ENCODE measurements at regions not wholly inside any gene's neighbourhood (a gene's known extent, or its start where the extent isn't known, plus 50 kb on each side); places are given as distances from the start of the nearest gene placed in this dataset.

DNA sequence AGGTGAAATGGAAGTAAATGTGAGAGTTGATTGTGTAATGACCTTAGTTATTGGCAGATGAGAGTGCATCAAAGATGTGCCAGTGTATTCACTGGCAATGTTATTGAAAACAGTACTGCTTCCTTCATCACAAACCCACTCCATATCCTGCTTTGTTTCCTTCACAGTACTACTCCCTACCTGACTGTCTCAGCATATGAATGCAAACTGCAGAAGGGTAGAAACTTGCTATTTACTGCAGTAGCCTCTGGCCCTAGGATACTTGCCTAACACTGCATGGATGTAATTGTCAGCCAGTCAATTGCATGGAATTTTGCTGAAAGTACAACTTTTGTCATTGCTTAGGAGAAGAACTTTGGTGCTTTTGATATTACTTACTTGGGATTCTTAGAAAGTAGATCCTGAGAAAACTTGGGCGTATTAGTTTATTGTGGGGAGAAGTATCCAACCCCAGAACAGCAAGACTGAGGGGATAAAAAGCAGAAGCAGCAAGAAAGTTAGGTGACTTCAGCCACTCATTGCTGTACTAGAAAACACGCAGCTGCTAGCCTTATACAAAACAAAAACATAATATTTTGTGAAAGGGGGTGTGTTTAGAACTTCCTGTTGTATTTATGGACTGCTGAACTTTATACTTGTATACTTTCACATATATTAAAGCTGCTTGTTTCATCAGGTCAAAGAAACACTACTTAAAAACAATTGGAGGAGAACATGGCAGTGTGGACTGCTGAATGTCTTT lies 219.0 kb downstream of the CCNG2 start:
- DNase-seq = no peak

DNA sequence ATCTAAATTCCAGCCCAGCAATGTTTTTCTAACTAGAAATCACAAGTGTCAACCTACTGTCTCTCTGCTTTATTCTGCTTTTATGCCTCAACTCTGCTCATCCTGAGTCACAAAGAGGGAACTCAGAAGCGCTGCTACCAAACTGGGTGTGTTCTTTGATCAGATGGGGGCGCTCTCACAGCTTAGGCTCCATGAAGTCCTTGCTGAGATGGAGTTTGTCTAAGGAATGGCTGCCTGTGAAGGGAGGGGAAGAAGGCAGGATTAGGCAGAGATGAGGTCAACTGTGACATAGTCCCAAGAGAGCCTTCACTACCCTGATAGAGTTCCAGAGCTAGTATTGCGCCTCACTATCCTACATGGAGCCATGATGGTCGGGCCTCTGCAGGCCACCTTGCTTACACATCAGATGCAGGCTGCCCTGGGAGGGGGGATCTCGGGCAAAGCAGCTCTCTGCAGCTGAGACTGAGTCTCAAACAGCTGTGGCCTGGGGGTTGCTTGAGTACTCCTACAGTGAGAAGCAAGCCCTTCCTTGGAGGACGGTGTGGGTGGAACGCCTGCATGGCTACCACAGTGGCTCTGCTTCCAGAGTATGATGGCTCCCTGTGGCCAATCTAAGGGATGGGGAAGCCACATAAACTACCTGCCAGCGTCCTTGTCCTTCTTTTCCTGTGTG lies 219.9 kb downstream of the CCNG2 start:
- DNase-seq = no peak

DNA sequence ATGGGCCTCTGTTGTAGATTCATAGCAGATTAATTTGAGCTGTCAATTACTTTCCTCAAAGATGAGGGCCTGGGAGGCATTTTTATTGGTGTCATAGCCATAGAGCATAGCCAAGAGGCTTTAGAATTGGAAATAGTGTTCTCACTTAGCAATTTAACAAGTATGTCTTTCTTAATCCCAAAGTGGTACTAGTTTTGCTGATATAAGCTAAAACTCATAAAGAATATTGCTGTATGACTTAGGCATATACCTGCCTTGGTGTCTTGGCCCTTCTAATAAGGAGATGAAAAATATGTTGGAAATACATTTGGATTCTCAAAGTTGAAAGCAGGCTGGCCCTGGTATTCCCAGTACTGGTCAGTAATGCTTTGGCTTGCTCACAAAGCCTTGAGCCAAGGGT lies 221.5 kb upstream of the CXCL13 start:
- DNase-seq = no peak

DNA sequence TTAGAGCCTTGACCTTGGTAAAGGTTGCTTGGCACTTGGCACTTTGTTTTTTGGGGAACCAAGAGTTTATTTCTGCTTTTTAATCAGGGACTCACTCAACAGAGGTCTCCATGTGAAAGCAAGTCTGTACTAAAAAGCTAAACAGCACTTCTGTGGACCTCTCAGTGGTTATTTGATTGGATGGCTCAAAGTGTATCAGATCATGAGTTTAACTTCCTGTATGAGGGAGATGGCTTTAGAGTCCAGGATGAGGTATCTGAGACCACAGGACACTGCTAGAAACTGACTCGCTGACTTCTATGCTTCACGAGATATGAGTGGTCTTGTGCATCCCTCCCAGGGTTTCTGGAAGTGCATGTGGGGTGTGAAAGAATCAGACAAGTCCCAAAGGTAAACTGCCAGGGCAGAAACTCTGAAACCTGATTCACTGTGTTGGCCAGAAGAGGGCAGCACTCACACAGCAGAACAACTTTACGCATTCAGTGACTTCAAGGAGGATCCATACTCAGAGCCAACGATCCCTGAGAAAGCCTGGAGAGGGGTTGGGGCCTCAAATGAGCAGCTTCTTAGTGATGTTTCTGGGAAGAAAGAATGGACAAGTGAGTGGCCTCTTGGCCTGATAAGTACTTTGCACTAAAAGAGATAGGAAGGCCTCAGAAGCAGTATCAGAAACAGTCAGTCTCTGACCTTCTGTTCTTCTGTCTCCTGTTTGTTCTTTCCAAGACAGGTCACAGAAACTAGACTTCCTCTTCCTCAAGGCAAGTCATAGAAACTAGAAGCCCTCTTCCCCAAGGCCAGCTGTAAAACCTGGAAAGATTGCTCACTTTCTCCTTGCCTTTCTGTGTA lies 220.3 kb upstream of the CXCL13 start:
- no peak for DNase-seq

DNA sequence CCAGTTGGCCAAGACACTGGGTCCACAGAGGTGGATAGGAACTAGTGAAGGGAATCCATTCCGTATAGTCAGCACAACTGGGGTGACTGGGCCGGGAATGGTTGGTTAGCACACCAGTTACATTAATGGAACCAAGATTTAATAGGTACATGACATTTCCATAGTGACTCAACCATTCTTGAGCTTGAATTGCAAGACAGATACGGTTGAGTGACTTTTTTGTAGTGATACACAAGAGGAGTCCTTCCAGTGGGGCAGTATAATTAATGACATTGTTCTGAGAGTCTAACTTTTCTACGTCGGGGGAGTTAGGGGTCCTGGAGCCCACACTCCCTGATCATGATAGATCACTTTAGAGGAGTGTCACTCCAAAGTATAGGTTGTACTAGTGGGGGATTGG lies 211.6 kb upstream of the CXCL13 start:
- no peak for DNase-seq

GRCh38 chr4:77395481-77395880 lies 210.1 kb upstream of the CXCL13 start:
- DNase-seq = no peak

DNA sequence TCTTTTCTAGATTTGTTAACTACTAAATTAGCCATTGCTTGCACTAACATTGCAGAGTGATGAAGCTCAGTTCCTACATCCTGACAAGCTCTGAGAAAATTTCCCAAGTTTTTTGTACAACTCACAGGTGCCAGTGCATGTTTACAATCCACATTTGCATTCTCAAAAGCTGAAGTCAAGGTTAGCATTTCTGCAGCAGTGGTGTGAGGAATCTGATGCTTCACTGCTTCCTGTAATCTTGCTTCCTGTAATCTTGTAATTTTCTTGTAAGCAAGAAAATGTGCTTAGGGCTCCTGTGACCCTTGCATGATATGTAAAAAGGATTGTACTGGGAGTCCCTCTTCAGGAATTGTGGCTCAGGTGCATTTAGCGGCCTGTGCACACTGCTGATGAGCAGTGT lies 207.4 kb upstream of the CXCL13 start:
- no peak for DNase-seq

DNA sequence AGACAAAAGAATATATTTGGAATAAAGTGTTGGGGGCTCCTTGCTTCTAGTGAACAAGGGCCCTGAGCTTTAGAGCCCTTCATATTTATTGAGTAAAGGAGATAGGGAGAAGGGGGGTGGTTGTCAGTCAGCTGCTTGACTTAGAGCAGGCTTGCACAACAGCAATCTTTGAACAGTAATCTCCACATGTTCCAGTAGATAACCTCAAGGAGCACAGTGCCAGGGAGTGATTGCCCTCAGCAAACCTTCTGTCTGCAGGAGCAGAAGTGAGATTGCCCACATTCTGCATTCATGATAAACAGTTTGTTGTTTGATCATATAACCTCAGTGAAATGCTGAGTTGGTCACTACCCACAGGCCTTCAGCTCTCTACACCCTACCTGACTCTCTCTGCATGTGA lies 205.8 kb upstream of the CXCL13 start:
- no peak for DNase-seq

DNA sequence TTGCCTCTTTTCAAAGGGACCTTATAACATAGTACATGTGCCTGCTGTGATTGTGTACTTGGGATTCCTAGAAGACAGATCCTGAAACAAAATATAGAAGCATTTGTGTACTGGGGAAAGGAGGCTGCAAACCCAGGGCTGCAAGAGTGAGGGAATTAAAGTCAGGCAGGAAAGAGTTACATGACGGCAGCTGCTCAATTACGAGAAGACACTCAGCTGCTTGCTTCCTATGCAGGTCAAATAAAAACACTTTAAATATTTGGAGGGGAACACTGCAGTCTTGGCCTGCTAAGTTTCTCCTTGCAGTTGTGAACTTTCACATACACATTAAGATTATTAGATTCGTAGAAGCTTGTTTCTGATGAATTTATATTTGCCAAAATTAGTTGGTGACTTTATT lies 191.9 kb upstream of the CXCL13 start:
- no peak for DNase-seq

DNA sequence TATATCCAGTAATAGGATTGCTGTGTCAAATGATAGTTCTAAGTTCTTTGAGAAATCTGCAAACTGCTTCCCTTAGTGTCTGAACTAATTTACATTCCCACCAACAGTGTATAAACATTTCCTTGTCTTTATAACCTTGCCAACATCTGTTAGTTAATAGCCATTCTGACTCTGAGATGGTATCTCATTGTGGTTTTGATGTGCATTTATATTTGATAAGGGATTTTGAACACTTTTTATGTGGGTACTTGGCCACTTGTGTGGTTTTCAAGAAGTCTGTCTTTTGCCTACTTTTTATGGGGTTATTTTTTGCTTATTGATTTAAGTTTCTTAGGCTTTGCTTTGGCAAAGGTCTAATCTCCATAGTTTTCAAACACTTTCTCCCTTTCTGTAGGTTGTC lies 189.9 kb upstream of the CXCL13 start:
- no peak for DNase-seq

DNA sequence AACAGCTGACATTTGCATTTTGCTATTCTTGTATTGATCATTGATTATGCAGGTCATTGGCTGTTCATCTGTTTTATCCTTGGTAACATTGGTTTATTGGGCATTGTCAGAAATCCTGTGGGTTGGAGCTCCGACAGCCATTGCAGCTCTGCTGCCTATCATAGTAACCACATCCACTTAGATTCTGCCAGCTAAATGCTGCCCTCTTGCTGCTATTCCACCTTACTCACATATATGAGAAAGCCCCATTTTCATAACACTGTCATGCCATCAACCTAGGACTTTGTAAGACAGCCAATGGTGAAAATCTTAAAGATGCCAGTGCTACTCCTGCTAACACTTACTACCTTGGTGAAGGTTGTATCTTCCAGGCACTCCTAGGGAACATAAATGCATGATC lies 187.3 kb upstream of the CXCL13 start:
- no peak for DNase-seq

- no peak for DNase-seq
These were observed 174.8 kb upstream of the CXCL13 start for GRCh38 chr4:77430847-77431246.

- DNase-seq = no peak
These were observed 174.1 kb upstream of the CXCL13 start for GRCh38 chr4:77431546-77431945.

DNA sequence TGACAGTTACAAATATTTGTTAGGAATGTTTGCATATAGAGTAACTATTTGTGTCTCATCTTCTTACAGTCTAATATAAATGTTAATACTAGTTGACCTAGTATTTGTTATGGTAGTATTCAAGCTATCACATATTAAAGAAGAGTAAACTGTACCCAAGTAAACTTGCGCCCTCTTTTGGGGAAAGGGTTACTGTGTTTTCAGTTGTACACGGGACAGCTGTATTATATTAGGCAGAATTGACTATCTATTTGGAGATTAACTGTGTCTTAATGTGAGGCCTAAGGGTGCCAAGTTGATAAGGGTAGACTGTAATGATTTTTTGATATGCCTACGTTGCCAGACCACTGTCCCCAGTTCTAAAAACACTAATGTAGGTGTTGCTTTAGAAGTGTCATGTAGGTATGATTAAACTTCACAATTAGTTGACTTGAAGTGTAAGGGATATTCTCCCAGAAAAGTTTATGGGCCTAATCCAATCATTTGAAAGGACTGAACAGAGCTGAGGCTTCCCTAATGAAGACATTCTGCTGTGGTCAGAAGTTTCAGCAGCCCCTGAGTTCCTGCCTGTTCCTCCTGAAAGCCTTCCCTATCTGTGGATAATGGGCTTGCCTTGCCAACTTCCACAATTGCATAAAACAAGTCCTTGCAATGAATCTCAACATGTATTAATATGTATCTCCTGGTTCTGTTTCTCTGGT lies 172.8 kb upstream of the CXCL13 start:
- DNase-seq = no peak

- DNase-seq = no peak
These were observed 172.2 kb upstream of the CXCL13 start for GRCh38 chr4:77433418-77433733.

DNA sequence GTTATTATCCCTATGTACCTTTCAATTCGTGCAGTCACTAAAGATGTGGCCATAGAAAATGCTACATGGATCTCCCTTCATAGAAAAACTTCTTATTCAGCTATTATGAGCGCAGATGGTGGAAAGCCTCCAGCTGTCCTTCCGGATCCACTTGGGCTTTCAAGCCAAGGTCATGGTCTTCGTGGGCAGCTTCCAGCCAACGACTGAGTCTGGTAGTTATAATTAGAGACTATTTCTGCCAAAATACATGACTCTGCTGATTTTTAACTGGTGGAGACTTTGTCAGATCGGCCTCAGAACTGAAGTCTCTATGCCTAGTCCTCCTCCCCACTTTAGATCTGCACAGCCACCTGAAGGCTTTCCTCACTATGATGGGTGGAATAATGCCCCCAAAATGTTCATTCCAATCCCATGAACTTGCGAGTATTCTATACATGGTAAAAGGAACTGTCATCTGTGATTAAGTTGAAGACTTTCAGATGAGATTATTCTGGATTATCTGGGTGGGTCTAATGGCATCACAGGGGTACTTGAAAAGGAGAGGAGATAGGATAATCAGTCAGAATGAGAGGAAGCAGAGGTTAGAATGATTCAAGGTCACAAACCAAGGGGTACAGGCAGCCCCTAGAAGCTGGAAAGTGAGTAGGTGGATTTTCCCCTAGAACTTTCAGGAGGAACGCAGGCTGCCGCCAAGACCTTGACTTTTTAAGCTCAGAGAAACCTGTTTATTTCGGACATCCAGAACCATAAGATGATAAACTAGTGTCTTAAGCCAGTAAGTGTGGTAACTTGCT lies 171.1 kb upstream of the CXCL13 start:
- DNase-seq = no peak

- DNase-seq = no peak
These were observed 168.5 kb upstream of the CXCL13 start for GRCh38 chr4:77437079-77437478.

DNA sequence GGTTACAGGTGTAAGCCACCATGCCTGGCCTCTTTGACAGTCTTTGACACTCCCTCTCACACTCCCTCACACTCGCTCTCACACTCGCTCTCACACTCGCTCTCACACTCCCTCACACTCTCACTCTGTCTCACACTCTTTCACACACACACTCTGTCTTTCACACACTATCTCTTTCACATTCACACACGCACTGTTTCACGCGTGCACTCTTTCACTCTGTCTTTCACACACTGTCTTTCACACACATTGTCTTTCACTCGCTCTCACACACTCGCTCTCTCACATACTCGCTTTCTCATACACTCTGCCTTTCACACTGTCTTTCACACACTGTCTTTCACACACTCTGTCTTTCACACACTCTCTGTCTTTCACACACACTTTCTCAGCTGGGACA lies 167.1 kb upstream of the CXCL13 start:
- DNase-seq = no peak

DNA sequence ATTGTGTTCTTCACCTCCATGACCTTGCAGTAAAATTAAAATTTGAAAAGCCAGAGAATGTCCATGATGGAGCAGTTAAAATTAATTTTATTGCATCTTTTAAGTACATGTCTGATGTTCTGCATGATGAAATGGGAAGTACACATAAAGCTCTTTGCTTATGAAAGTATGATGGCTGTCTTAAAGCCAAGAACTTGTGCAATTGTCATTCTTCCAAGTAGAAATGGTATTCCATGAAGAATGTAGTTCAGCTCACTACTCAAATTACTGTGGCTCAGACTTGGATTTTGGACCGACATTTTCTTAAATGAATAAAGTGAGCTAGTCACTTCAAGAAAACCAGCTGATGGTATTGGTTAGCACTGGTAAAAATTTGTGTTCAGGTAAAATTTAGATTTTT lies 161.7 kb upstream of the CXCL13 start:
- DNase-seq = no peak

- DNase-seq = no peak
These were observed 159.8 kb upstream of the CXCL13 start for GRCh38 chr4:77445823-77446222.

DNA sequence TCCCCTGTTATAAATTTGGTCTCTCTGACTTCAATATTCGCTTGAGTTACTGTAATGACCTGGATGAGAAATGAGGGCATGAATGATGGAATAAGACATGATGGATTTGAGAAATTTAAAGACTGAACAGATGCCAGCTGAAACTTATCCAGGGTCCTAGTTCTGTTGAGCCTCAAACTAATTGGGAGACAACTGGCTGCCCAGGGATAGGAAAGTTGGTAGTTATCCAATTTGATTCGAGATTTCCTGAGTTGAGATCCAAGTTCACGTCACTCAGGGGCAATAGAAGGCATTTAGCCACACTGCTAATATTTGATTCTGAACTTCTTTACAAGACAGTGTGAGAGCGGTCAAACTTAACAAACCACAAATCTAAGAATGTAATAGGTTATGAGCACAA lies 159.0 kb upstream of the CXCL13 start:
- no peak for DNase-seq

DNA sequence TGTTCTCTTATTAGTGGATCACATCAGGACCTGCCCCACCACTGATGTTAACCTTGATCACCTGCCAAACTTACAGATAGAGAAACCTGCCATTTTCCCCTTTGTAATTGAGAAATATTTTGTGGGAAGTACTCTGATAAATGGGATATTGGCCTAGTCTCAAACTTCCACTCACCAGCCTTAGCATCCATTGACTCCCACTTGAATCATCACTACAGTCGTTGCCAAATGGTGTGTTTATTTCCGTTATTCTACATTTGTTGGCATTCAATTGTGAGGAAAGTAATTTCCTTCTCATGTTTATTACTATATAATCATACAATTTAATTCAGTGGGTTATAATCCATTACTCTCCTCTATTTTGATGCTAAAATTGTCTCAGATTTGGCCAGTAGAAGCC lies 156.4 kb upstream of the CXCL13 start:
- DNase-seq = no peak

GRCh38 chr4:77450006-77450405 lies 155.6 kb upstream of the CXCL13 start:
- DNase-seq = no peak

All from NCI-H2081 treated with DMSO at 0.1 percent for 48 hours (cell line).